Esophagus muscularis mucosa (tissue), 2 donors: ENCODE measurements at regions not wholly inside any gene's neighbourhood (a gene's known extent, or its start where the extent isn't known, plus 50 kb on each side); places are given as distances from the start of the nearest gene placed in this dataset.
"Not testable (repeated sequence)": the region's sequence is repeated elsewhere in the genome, so short reads cannot be mapped to it uniquely, and the experiment has no call there.

Experiments
- EP300 ChIP-seq: sonication (generic); formaldehyde crosslinking; IDR thresholded peaks from one replicate; pipeline ENCODE4 v1.6.1; 2017; ENCODE audit warnings: antibody characterized with exemption
- POLR2A ChIP-seq: fragments of 450-650 bp; IDR thresholded peaks from one replicate; pipeline ENCODE4 v1.6.1; 2017; ENCODE audit warnings: antibody characterized with exemption, moderate library complexity, mild to moderate bottlenecking, low read depth

DNA sequence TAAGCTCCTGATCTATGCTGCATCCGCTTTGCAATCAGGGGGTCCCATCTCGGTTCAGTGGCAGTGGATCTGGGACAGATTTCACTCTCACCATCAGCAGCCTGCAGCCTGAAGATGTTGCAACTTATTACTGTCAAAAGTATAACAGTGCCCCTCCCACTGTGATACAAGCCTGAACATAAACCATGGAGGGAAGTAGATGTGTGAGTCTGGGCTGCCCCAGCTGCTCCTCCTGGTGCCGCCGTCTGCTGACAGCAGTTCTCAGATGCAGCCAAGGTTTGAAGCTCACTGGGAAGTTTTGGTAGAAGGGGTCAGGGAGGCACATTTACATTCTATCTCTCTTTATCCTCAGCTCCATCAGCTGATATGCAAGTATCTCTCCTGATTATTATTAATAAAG is 1277.7 kb downstream of the RPIA start:
- TF ChIP-seq EP300, POLR2A: not testable (repeated sequence)
